Dendritic cell treated with granulocyte-macrophage colony-stimulating factor and Interleukin-4, amounts not matched to agents 40 ng/mL and 50 ng/mL, for 4 days (primary cell): ENCODE measurements at regions not wholly inside any gene's neighbourhood (a gene's known extent, or its start where the extent isn't known, plus 50 kb on each side); places are given as distances from the start of the nearest gene placed in this dataset.

Experiments
- H3K27ac Mint-ChIP-seq: one replicate; pipeline ENCODE4 v1.8.0; 2022; ENCODE audit warnings: mild to moderate bottlenecking, mixed read lengths
- H3K27me3 Mint-ChIP-seq: one replicate; pipeline ENCODE4 v1.8.0; 2022; ENCODE audit warnings: mild to moderate bottlenecking, mixed read lengths
- H3K36me3 Mint-ChIP-seq: one replicate; pipeline ENCODE4 v1.8.0; 2022; ENCODE audit warnings: low read depth, mixed read lengths
- H3K4me1 Mint-ChIP-seq: one replicate; pipeline ENCODE4 v1.8.0; 2022; ENCODE audit warnings: low read depth, mixed read lengths
- H3K4me3 Mint-ChIP-seq: one replicate; pipeline ENCODE4 v1.8.0; 2022; ENCODE audit warnings: mild to moderate bottlenecking, moderate library complexity, mixed read lengths
- H3K9me3 Mint-ChIP-seq: one replicate; pipeline ENCODE4 v1.8.0; 2022; ENCODE audit warnings: mixed read lengths
- intact Hi-C: fragments of 100-400 bp; cut with micrococcal nuclease; formaldehyde crosslinking; loops from one replicate; pipeline ENCODE4 v1.15.0; 2022

GRCh38 chr10:133025558-133026090 lies 62.1 kb upstream of the ADGRA1 start:
- Mint-ChIP-seq H3K27ac (no peak overlapping the region), H3K4me3 (no peak overlapping the region)
- intact Hi-C loops: no loop called here

GRCh38 chr10:133024704-133025557 lies 62.8 kb upstream of the ADGRA1 start:
- Mint-ChIP-seq H3K4me1 (peaks cover 22% of the 10 kb centered on the region), H3K9me3 (no peaks in the 10 kb centered on the region), H3K4me3 (no peak overlapping the region), H3K36me3 (peaks cover 22% of the 10 kb centered on the region), H3K27me3 (peaks cover 57% of the 10 kb centered on the region), H3K27ac (no peak overlapping the region)
- intact Hi-C loops: no loop called here

More at GRCh38 chr10:133025558-133026090, 62.1 kb upstream of the ADGRA1 start:
- H3K27me3 Mint-ChIP-seq: peaks cover 58% of the 10 kb centered on the region
- H3K4me1 Mint-ChIP-seq: peaks cover 22% of the 10 kb centered on the region
- no peaks in the 10 kb centered on the region for H3K9me3 Mint-ChIP-seq
- H3K36me3 Mint-ChIP-seq: peaks cover 15% of the 10 kb centered on the region

GRCh38 chr10:133023216-133023843 lies 64.4 kb upstream of the ADGRA1 start:
- Mint-ChIP-seq H3K4me1 (peaks cover 17% of the 10 kb centered on the region), H3K4me3 (no peak overlapping the region), H3K27ac (no peak overlapping the region), H3K27me3 (peaks cover 59% of the 10 kb centered on the region), H3K9me3 (no peaks in the 10 kb centered on the region), H3K36me3 (peaks cover 32% of the 10 kb centered on the region)
- intact Hi-C loops: no loop called here

- Mint-ChIP-seq H3K4me3 (no peak overlapping the region), H3K27me3 (peaks cover 56% of the 10 kb centered on the region), H3K9me3 (no peaks in the 10 kb centered on the region), H3K36me3 (peaks cover 32% of the 10 kb centered on the region), H3K4me1 (peaks cover 17% of the 10 kb centered on the region), H3K27ac (no peak overlapping the region)
- intact Hi-C loops: no loop called here
Measured at GRCh38 chr10:133022776-133023100, 65.0 kb upstream of the ADGRA1 start.

- Mint-ChIP-seq H3K27me3 (peaks cover 53% of the 10 kb centered on the region), H3K27ac (no peak overlapping the region), H3K4me1 (peaks cover 17% of the 10 kb centered on the region), H3K9me3 (no peaks in the 10 kb centered on the region), H3K4me3 (no peak overlapping the region), H3K36me3 (peaks cover 35% of the 10 kb centered on the region)
- intact Hi-C loops: no loop called here
Measured at GRCh38 chr10:133021963-133022775, 65.6 kb upstream of the ADGRA1 start.

GRCh38 chr10:133021116-133021962 lies 66.4 kb upstream of the ADGRA1 start:
- peaks cover 17% of the 10 kb centered on the region for H3K4me1 Mint-ChIP-seq
- intact Hi-C loops: no loop called here
- H3K36me3 Mint-ChIP-seq: peaks cover 43% of the 10 kb centered on the region
- H3K27me3 Mint-ChIP-seq: peaks cover 53% of the 10 kb centered on the region
- H3K4me3 Mint-ChIP-seq: no peak overlapping the region
- no peak overlapping the region for H3K27ac Mint-ChIP-seq
- no peaks in the 10 kb centered on the region for H3K9me3 Mint-ChIP-seq

- no peaks in the 10 kb centered on the region for H3K9me3 Mint-ChIP-seq
- peaks cover 42% of the 10 kb centered on the region for H3K27me3 Mint-ChIP-seq
- intact Hi-C loops: no loop called here
- H3K4me1 Mint-ChIP-seq: peaks cover 17% of the 10 kb centered on the region
- H3K27ac Mint-ChIP-seq: no peak overlapping the region
- no peak overlapping the region for H3K4me3 Mint-ChIP-seq
- peaks cover 53% of the 10 kb centered on the region for H3K36me3 Mint-ChIP-seq
Measured at GRCh38 chr10:133020193-133020817, 67.4 kb upstream of the ADGRA1 start.

GRCh38 chr10:133019651-133020050 lies 68.1 kb upstream of the ADGRA1 start:
- Mint-ChIP-seq H3K27me3 (peaks cover 36% of the 10 kb centered on the region), H3K36me3 (peaks cover 56% of the 10 kb centered on the region), H3K4me1 (peaks cover 17% of the 10 kb centered on the region)

GRCh38 chr10:133019191-133019590 lies 68.5 kb upstream of the ADGRA1 start:
- intact Hi-C loops: no loop called here
- H3K27ac Mint-ChIP-seq: no peak overlapping the region
- no peaks in the 10 kb centered on the region for H3K9me3 Mint-ChIP-seq
- peaks cover 61% of the 10 kb centered on the region for H3K36me3 Mint-ChIP-seq
- no peak overlapping the region for H3K4me3 Mint-ChIP-seq
- H3K27me3 Mint-ChIP-seq: peaks cover 32% of the 10 kb centered on the region
- H3K4me1 Mint-ChIP-seq: peaks cover 17% of the 10 kb centered on the region

More at GRCh38 chr10:133019651-133020050, 68.1 kb upstream of the ADGRA1 start:
- intact Hi-C loops: no loop called here
- Mint-ChIP-seq H3K27ac (no peak overlapping the region), H3K4me3 (no peak overlapping the region), H3K9me3 (no peaks in the 10 kb centered on the region)

GRCh38 chr10:133018491-133018890 lies 69.2 kb upstream of the ADGRA1 start:
- intact Hi-C loops: no loop called here
- no peaks in the 10 kb centered on the region for H3K9me3 Mint-ChIP-seq
- H3K4me3 Mint-ChIP-seq: no peak overlapping the region
- no peak overlapping the region for H3K27ac Mint-ChIP-seq
- H3K27me3 Mint-ChIP-seq: peaks cover 29% of the 10 kb centered on the region
- H3K36me3 Mint-ChIP-seq: peaks cover 67% of the 10 kb centered on the region
- peaks cover 17% of the 10 kb centered on the region for H3K4me1 Mint-ChIP-seq

- no peak overlapping the region for H3K4me3 Mint-ChIP-seq
- peak overlapping the region; percentile 35 for H3K27ac Mint-ChIP-seq
- H3K4me1 Mint-ChIP-seq: peaks cover 6% of the 10 kb centered on the region
- no peaks in the 10 kb centered on the region for H3K9me3 Mint-ChIP-seq
- intact Hi-C loops: no loop called here
- peaks cover 66% of the 10 kb centered on the region for H3K36me3 Mint-ChIP-seq
- peaks cover 19% of the 10 kb centered on the region for H3K27me3 Mint-ChIP-seq
Measured at GRCh38 chr10:133017203-133017601, 70.5 kb upstream of the ADGRA1 start.

GRCh38 chr10:133016493-133017202 lies 71.1 kb upstream of the ADGRA1 start:
- H3K4me1 Mint-ChIP-seq: peaks cover 4% of the 10 kb centered on the region
- H3K27me3 Mint-ChIP-seq: peaks cover 15% of the 10 kb centered on the region
- no peaks in the 10 kb centered on the region for H3K9me3 Mint-ChIP-seq
- peaks cover 61% of the 10 kb centered on the region for H3K36me3 Mint-ChIP-seq
- no peak overlapping the region for H3K4me3 Mint-ChIP-seq
- H3K27ac Mint-ChIP-seq: peak overlapping the region; percentile 35
- intact Hi-C loops: no loop called here
